AG09319 (cell line): ENCODE measurements at regions not wholly inside any gene's neighbourhood (a gene's known extent, or its start where the extent isn't known, plus 50 kb on each side); places are given as distances from the start of the nearest gene placed in this dataset.

Experiments used
- DNase-seq: peaks from one replicate; pipeline ENCODE4 v3.0.0-alpha.2; 2010; ENCODE audit warnings: low read depth; ENCODE audit errors: extremely low read depth
- TF ChIP-seq, protein P1 (sequence below): IDR thresholded peaks from 2 replicates; pipeline ENCODE4 v1.5.1; 2011; ENCODE audit warnings: low read depth, mild to moderate bottlenecking, inconsistent platforms, low read length, moderate library complexity

DNA sequence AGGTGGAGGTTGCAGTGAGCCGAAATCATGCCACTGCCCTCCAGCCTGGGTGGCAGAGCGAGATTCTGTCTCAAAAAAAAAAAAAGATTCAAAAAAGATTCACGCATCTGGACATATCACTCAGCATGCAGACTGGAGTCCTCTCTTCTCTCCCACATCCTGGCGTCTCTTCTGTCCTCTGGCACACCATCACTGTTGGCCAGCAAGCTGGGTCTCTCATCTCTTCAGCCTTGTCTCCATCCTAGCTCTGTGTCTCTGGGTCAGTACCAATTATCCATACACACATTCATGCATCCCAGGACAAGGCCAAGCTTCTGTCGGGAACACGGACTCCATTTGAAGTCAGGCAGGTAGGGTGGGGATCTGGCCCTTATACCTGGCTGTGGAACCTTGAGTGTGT lies 105.5 kb upstream of the MAP1LC3B2 start:
- no peak for DNase-seq
- TF ChIP-seq, protein P1, sequence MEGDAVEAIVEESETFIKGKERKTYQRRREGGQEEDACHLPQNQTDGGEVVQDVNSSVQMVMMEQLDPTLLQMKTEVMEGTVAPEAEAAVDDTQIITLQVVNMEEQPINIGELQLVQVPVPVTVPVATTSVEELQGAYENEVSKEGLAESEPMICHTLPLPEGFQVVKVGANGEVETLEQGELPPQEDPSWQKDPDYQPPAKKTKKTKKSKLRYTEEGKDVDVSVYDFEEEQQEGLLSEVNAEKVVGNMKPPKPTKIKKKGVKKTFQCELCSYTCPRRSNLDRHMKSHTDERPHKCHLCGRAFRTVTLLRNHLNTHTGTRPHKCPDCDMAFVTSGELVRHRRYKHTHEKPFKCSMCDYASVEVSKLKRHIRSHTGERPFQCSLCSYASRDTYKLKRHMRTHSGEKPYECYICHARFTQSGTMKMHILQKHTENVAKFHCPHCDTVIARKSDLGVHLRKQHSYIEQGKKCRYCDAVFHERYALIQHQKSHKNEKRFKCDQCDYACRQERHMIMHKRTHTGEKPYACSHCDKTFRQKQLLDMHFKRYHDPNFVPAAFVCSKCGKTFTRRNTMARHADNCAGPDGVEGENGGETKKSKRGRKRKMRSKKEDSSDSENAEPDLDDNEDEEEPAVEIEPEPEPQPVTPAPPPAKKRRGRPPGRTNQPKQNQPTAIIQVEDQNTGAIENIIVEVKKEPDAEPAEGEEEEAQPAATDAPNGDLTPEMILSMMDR = no peak

DNA sequence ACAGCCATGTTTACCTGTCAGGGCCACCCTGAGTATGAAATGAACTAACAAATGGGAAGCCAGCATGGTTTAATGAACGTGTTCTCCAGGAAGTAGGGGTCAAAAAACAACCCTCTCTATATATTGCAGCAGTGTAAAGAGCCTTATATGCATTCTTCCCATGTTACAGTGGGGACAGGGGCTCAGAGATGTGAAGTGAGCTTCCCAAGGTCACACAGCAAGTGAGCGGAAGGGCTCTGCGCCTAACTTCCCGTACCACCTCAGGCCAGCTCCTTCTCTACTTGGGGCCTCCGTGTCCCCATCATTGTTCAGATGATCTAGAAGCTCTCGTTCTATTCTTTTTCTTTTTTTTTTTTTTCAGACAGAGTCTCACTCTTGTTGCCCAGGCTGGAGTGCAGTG lies 105.1 kb upstream of the MAP1LC3B2 start:
- DNase-seq = no peak
- TF ChIP-seq, protein P1 = no peak

DNA sequence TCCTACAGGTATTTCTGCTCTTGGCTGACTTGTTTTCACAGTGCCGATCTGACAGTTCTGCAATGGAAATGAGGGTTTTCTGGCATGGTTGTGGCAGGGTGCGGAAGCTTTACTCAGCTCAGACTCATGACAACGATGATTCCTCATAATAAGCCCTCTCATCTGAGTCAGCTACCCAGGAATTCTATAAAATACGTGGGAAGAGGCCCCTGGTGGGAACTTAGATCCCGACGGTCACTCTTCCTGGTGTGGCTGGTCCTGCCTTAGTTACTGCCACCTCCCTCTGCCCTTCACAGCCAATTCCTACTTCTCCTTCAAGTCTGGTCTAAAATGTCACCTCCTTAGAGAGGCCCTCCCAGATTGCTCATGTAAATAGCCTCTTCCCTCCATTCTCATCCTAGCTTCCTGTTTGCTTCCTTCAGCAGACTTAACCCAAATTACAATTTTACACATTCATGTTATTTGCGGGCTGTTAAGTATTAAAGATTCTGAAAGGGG lies 104.2 kb upstream of the MAP1LC3B2 start:
- DNase-seq = no peak
- TF ChIP-seq, protein P1 = no peak

DNA sequence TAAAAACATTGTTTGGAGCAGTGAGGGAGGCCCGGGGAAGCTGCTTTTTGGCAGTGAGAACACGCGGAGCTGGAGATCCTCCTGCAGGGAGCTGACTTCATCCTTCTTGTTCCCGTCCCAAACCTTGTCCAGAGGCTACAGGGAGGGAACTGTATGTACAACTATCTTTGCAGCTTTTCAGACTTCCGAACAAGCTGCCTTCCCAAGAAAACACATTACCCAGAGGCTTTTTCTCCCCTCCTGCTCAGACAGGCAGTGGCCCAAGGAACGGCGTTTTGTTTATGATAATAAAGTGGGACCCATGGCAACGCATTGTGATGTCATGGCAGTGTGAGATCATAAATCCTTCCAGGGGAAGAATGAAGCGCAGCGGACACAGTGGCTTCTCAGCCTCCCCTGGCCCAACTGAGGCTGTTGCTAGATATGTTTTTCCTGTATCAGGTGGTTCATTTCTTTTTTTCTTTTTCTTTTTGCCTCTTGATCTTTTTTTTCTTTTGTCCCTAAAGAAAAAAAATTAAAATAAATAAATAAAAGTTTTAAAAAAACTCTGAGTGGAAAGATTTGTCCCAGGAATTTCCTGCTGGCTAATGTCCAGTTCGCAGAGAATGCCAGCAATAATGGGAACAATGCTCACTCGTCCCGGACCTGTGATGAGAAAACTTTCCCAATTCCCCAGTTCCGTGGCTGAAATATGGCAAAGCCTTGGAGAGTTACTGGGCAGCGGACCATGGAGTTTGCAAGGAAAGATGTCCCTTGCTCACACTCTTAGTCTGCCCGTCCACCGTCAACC lies 103.4 kb upstream of the MAP1LC3B2 start:
- peak; percentile 85 for DNase-seq
- TF ChIP-seq, protein P1 = no peak

DNA sequence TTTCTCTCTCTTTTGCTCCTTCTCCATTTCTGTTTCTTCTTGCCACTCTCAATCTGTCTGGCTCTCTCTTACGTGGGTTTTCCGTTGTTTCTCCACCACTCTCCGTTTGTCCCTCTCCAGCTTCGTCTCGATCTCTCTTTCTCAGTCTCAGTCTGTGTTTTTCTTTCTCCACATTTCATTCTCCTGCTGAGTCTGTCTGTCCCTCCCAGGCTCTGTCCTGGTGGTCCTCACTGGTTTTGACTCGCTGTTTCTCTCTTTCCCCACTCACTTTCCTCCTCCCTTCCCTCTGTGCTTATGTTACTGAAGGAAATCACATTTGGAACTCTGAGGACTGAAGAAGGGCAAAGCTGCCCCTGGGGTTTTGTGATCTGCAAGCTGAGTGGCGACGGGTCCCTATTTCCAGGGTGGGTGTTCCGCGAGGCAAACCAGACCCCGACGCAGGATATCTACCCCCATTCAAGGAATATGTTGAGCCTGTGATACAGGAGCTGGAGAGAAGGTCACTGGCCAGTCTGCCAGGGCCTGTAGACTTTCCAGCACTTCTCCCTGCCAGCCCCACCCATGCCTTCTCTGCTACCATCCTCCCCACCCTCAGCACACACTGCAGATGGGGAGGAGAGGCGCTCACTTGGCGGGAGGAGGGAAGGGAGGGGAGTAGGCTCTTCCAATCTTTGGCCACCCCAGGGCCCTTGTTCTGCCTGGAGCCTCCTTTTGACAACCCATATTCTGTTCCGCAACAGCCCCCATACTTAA lies 102.7 kb upstream of the MAP1LC3B2 start:
- no peak for DNase-seq
- TF ChIP-seq, protein P1 = no peak

DNA sequence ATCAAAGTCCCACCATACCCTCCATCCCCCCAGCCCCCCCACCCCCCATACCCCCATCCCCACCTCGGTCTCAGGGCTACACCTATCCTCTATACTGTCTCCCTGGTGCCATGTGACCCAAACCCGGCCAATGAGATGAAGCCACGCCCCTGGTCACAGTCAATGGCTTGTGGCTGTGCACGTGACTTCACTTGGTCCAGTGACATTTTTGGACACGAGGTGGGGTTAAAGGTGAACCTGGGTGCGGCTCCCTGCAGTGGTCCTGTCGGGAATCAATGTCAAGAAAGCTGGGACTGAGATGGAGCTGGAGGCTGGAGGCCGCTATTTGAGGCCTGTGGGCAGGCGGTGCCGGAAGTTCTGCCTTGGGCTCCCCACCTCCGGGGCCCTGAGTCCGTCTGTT lies 100.7 kb upstream of the MAP1LC3B2 start:
- TF ChIP-seq, protein P1 = no peak
- no peak for DNase-seq
